WTC11 (cell line): ENCODE measurements at regions not wholly inside any gene's neighbourhood (a gene's known extent, or its start where the extent isn't known, plus 50 kb on each side); places are given as distances from the start of the nearest gene placed in this dataset.

Experiments used
- ATAC-seq: fragments of 200-7000 bp; cut with Tn5 transposase; 2 replicates; pipeline ENCODE4 v1.10.0; 2021; ENCODE audit warnings: mild to moderate bottlenecking, moderate library complexity
- CTCF ChIA-PET: fragments of 300-600 bp; sonication (Branson Sonifier 250); formaldehyde crosslinking; loops from one replicate; lab custom pipeline; 2021; ENCODE audit warnings: antibody characterized with exemption; lab: Charles Lee
- POLR2A ChIA-PET: fragments of 350-600 bp; sonication (Branson Sonifier 250); formaldehyde crosslinking; loops from one replicate; lab custom pipeline; 2021; ENCODE audit warnings: antibody characterized with exemption; lab: Charles Lee
- DNase-seq: peaks from one replicate; pipeline ENCODE4 v3.0.0; 2021; ENCODE audit warnings: low spot score
- H3K27ac Mint-ChIP-seq: 2 replicates; pipeline ENCODE4 v1.8.0; 2021; ENCODE audit warnings: mixed read lengths
- H3K27me3 Mint-ChIP-seq: 2 replicates; pipeline ENCODE4 v1.8.0; 2021; ENCODE audit warnings: low read depth, mild to moderate bottlenecking, moderate library complexity, mixed read lengths
- H3K36me3 Mint-ChIP-seq: 2 replicates; pipeline ENCODE4 v1.8.0; 2021; ENCODE audit warnings: mixed read lengths
- H3K4me1 Mint-ChIP-seq: 2 replicates; pipeline ENCODE4 v1.8.0; 2022; ENCODE audit warnings: mixed read lengths
- H3K4me3 Mint-ChIP-seq: 2 replicates; pipeline ENCODE4 v1.8.0; 2021; ENCODE audit warnings: mild to moderate bottlenecking, moderate library complexity, mixed read lengths
- H3K9me3 Mint-ChIP-seq: 2 replicates; pipeline ENCODE4 v1.8.0; 2021; ENCODE audit warnings: mixed read lengths
- ATF1 ChIP-seq: sonication (generic); formaldehyde crosslinking; IDR thresholded peaks from 2 replicates; pipeline ENCODE4 v1.8.1; 2023; ENCODE audit warnings: mild to moderate bottlenecking, moderate library complexity, missing genetic modification reagents
- CREB1 ChIP-seq: sonication (generic); formaldehyde crosslinking; IDR thresholded peaks from 2 replicates; pipeline ENCODE4 v1.8.0; 2023; ENCODE audit warnings: mild to moderate bottlenecking, missing genetic modification reagents
- ELF4 ChIP-seq: sonication (generic); formaldehyde crosslinking; IDR thresholded peaks from 2 replicates; pipeline ENCODE4 v1.8.1; 2022; ENCODE audit warnings: low read depth, mild to moderate bottlenecking, moderate library complexity, missing genetic modification reagents
- FOXP4 ChIP-seq: sonication (generic); formaldehyde crosslinking; IDR thresholded peaks from 2 replicates; pipeline ENCODE4 v1.8.0; 2022; ENCODE audit warnings: mild to moderate bottlenecking, missing genetic modification reagents
- GABPB1 ChIP-seq: sonication (generic); formaldehyde crosslinking; IDR thresholded peaks from 2 replicates; pipeline ENCODE4 v1.8.1; 2023; ENCODE audit warnings: mild to moderate bottlenecking, missing genetic modification reagents
- HMGXB4 ChIP-seq: sonication (generic); formaldehyde crosslinking; IDR thresholded peaks from 2 replicates; pipeline ENCODE4 v1.8.1; 2023; ENCODE audit warnings: mild to moderate bottlenecking, moderate library complexity, missing genetic modification reagents
- OVOL2 ChIP-seq: fragments of 250-450 bp; sonication (Bioruptor Pico); IDR thresholded peaks from 2 replicates; pipeline ENCODE4 v1.9.0; 2021; ENCODE audit warnings: mild to moderate bottlenecking, borderline replicate concordance
- PREB ChIP-seq: sonication (generic); formaldehyde crosslinking; IDR thresholded peaks from 2 replicates; pipeline ENCODE4 v1.8.1; 2022; ENCODE audit warnings: mild to moderate bottlenecking, missing genetic modification reagents, moderate library complexity, borderline replicate concordance
- TCF7 ChIP-seq: sonication (generic); formaldehyde crosslinking; IDR thresholded peaks from 2 replicates; pipeline ENCODE4 v1.8.0; 2022; ENCODE audit warnings: mild to moderate bottlenecking, low read depth, missing genetic modification reagents, moderate library complexity
- TEAD1 ChIP-seq: sonication (generic); formaldehyde crosslinking; IDR thresholded peaks from 2 replicates; pipeline ENCODE4 v1.8.0; 2022; ENCODE audit warnings: mild to moderate bottlenecking, missing genetic modification reagents
- ZNF121 ChIP-seq: sonication (generic); formaldehyde crosslinking; IDR thresholded peaks from 2 replicates; pipeline ENCODE4 v1.8.0; 2023; ENCODE audit warnings: missing genetic modification reagents
- ZNF138 ChIP-seq: sonication (generic); formaldehyde crosslinking; conservative IDR thresholded peaks from 2 replicates; pipeline ENCODE4 v1.8.1; 2022; ENCODE audit warnings: mild to moderate bottlenecking, moderate library complexity, missing genetic modification reagents
- ZNF219 ChIP-seq: sonication (generic); formaldehyde crosslinking; IDR thresholded peaks from 2 replicates; pipeline ENCODE4 v1.8.0; 2023; ENCODE audit warnings: missing genetic modification reagents, mild to moderate bottlenecking, borderline replicate concordance
- ZSCAN18 ChIP-seq: fragments of 250-450 bp; sonication (Bioruptor Pico); IDR thresholded peaks from 2 replicates; pipeline ENCODE4 v2.1.2; 2022; ENCODE audit warnings: mild to moderate bottlenecking, moderate library complexity
- TF ChIP-seq, protein P1 (sequence below): fragments of 200-600 bp; IDR thresholded peaks from 2 replicates; pipeline ENCODE4 v1.8.0; 2022; ENCODE audit warnings: antibody characterized with exemption
- TF ChIP-seq, protein P2 (sequence below): sonication (generic); formaldehyde crosslinking; IDR thresholded peaks from 2 replicates; pipeline ENCODE4 v1.8.0; 2023; ENCODE audit warnings: mild to moderate bottlenecking, missing genetic modification reagents

DNA sequence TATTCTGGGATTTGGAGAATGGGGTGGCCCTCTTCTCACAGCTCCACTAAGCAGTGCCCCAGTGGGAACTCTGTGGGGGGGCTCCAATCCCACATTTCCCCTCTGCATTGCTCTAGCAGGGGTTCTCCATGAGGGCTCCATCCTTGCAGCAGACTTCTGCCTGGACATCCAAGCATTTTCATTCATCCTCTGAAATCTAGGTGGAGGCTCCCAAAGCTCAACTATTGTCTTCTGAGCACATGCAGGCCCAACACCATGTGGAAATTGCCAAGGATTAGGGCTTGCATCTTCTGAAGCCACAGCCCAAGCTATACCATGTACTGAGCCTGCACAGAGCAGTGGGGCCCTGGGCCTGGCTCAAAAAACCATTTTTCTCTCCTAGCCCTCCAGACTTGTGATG, 162.4 kb upstream of the CWC22 start:
- peaks cover 36% of the 10 kb centered on the region for H3K36me3 Mint-ChIP-seq
- H3K4me1 Mint-ChIP-seq, result no peaks in the 10 kb centered on the region
- ChIA-PET POLR2A (no interaction called here), CTCF (no interaction called here)
- no peak overlapping the region for H3K27ac Mint-ChIP-seq
- DNase-seq (no peak), ATAC-seq (no peak)
- H3K4me3 Mint-ChIP-seq, result no peak overlapping the region
- H3K27me3 Mint-ChIP-seq, result no peaks in the 10 kb centered on the region
- TF ChIP-seq HMGXB4 (CRISPR knock-in tag) (no peak), ZNF138 (CRISPR knock-in tag) (no peak), GABPB1 (CRISPR knock-in tag) (no peak), ATF1 (no peak)
- TF ChIP-seq, protein P1, sequence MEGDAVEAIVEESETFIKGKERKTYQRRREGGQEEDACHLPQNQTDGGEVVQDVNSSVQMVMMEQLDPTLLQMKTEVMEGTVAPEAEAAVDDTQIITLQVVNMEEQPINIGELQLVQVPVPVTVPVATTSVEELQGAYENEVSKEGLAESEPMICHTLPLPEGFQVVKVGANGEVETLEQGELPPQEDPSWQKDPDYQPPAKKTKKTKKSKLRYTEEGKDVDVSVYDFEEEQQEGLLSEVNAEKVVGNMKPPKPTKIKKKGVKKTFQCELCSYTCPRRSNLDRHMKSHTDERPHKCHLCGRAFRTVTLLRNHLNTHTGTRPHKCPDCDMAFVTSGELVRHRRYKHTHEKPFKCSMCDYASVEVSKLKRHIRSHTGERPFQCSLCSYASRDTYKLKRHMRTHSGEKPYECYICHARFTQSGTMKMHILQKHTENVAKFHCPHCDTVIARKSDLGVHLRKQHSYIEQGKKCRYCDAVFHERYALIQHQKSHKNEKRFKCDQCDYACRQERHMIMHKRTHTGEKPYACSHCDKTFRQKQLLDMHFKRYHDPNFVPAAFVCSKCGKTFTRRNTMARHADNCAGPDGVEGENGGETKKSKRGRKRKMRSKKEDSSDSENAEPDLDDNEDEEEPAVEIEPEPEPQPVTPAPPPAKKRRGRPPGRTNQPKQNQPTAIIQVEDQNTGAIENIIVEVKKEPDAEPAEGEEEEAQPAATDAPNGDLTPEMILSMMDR, result no peak
- H3K9me3 Mint-ChIP-seq, result peaks cover 56% of the 10 kb centered on the region

DNA sequence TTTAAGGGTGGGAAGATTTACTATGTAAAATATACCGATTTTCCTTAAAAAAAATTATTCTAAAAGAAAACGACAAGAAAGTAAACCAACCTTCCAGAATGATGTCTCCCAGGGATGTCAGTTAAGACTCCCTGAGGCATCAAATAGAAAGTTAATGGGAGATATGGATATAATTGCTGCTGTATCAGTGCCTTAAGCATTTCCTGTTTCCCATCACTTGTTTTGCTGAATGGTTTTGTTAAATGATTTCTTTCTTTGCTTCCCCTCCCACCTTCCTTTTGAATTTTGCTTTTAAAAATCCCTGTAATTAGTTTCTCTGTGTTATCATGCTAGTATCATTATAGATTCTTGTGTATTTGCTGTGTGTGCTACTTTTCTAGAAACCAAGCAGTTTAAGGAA, 154.3 kb upstream of the CWC22 start:
- DNase-seq (no peak), ATAC-seq (no peak)
- TF ChIP-seq ZNF219 (CRISPR knock-in tag) (no peak), TCF7 (no peak), PREB (no peak), ZNF121 (CRISPR knock-in tag) (no peak), TEAD1 (CRISPR knock-in tag) (no peak), ELF4 (no peak), OVOL2 (CRISPR knock-in tag) (no peak), ZSCAN18 (CRISPR knock-in tag) (no peak), ATF1 (no peak), GABPB1 (CRISPR knock-in tag) (no peak), CREB1 (CRISPR knock-in tag) (no peak), FOXP4 (CRISPR knock-in tag) (no peak)
- TF ChIP-seq, protein P2, sequence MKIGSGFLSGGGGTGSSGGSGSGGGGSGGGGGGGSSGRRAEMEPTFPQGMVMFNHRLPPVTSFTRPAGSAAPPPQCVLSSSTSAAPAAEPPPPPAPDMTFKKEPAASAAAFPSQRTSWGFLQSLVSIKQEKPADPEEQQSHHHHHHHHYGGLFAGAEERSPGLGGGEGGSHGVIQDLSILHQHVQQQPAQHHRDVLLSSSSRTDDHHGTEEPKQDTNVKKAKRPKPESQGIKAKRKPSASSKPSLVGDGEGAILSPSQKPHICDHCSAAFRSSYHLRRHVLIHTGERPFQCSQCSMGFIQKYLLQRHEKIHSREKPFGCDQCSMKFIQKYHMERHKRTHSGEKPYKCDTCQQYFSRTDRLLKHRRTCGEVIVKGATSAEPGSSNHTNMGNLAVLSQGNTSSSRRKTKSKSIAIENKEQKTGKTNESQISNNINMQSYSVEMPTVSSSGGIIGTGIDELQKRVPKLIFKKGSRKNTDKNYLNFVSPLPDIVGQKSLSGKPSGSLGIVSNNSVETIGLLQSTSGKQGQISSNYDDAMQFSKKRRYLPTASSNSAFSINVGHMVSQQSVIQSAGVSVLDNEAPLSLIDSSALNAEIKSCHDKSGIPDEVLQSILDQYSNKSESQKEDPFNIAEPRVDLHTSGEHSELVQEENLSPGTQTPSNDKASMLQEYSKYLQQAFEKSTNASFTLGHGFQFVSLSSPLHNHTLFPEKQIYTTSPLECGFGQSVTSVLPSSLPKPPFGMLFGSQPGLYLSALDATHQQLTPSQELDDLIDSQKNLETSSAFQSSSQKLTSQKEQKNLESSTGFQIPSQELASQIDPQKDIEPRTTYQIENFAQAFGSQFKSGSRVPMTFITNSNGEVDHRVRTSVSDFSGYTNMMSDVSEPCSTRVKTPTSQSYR, result no peak
- ChIA-PET CTCF (no interaction called here), POLR2A (no interaction called here)
- Mint-ChIP-seq H3K4me3 (no peak overlapping the region), H3K27ac (no peak overlapping the region), H3K36me3 (peaks cover 3% of the 10 kb centered on the region), H3K4me1 (0 out of 2 replicates have a peak, but pooled peaks cover 2% of the 10 kb centered on the region), H3K27me3 (no peaks in the 10 kb centered on the region), H3K9me3 (peaks cover 15% of the 10 kb centered on the region)
